ENCODE measurements at regions not wholly inside any gene's neighbourhood (a gene's known extent, or its start where the extent isn't known, plus 50 kb on each side); places are given as distances from the start of the nearest gene placed in this dataset.

GRCh38 chr4:27187786-27188185 lies 327.1 kb downstream of the STIM2 start:
- DNase-seq = no peak

GRCh38 chr4:27189683-27190082 lies 329.0 kb downstream of the STIM2 start:
- DNase-seq = no peak

GRCh38 chr4:27191592-27191991 lies 331.0 kb downstream of the STIM2 start:
- DNase-seq = no peak

- no peak for DNase-seq
Observed at GRCh38 chr4:27194599-27195176, 334.0 kb downstream of the STIM2 start.

GRCh38 chr4:27198246-27198645 lies 337.6 kb downstream of the STIM2 start:
- no peak for DNase-seq

GRCh38 chr4:27198971-27199370 lies 338.3 kb downstream of the STIM2 start:
- DNase-seq = no peak

GRCh38 chr4:27206009-27206408 lies 345.4 kb downstream of the STIM2 start:
- DNase-seq = no peak

- no peak for DNase-seq
Observed at GRCh38 chr4:27210956-27211355, 350.3 kb downstream of the STIM2 start.

- DNase-seq = no peak
Observed at GRCh38 chr4:27214010-27214409, 353.4 kb downstream of the STIM2 start.

- no peak for DNase-seq
Observed at GRCh38 chr4:27215220-27215826, 354.7 kb downstream of the STIM2 start.

GRCh38 chr4:27217261-27217769 lies 356.7 kb downstream of the STIM2 start:
- DNase-seq = no peak

GRCh38 chr4:27218013-27218412 lies 357.4 kb downstream of the STIM2 start:
- DNase-seq = no peak

GRCh38 chr4:27223326-27223725 lies 362.7 kb downstream of the STIM2 start:
- DNase-seq = no peak

GRCh38 chr4:27233531-27233930 lies 372.9 kb downstream of the STIM2 start:
- DNase-seq = no peak

- no peak for DNase-seq
Observed at GRCh38 chr4:27234306-27234899, 373.8 kb downstream of the STIM2 start.

- no peak for DNase-seq
Observed at GRCh38 chr4:27239641-27240040, 379.0 kb downstream of the STIM2 start.

- DNase-seq = no peak
Observed at GRCh38 chr4:27242217-27242616, 381.6 kb downstream of the STIM2 start.

GRCh38 chr4:27245216-27245615 lies 384.6 kb downstream of the STIM2 start:
- no peak for DNase-seq

- DNase-seq = no peak
Observed at GRCh38 chr4:27248829-27249228, 388.2 kb downstream of the STIM2 start.

- no peak for DNase-seq
Observed at GRCh38 chr4:27251771-27252170, 391.1 kb downstream of the STIM2 start.

GRCh38 chr4:27267339-27267969 lies 406.8 kb downstream of the STIM2 start:
- no peak for DNase-seq

- DNase-seq = no peak
Observed at GRCh38 chr4:27267970-27268355, 407.3 kb downstream of the STIM2 start.

GRCh38 chr4:27270435-27270834 lies 409.8 kb downstream of the STIM2 start:
- peak; percentile 35 for DNase-seq

- no peak for DNase-seq
Observed at GRCh38 chr4:27271555-27271954, 410.9 kb downstream of the STIM2 start.
